HG03066 (cell line): ENCODE measurements at regions not wholly inside any gene's neighbourhood (a gene's known extent, or its start where the extent isn't known, plus 50 kb on each side); places are given as distances from the start of the nearest gene placed in this dataset.

Experiments
- ATAC-seq: cut with Tn5 transposase; IDR thresholded peaks from one replicate; pipeline ENCODE4 v1.9.1; 2021; ENCODE audit warnings: low read depth; ENCODE audit not compliant: unreplicated experiment

DNA sequence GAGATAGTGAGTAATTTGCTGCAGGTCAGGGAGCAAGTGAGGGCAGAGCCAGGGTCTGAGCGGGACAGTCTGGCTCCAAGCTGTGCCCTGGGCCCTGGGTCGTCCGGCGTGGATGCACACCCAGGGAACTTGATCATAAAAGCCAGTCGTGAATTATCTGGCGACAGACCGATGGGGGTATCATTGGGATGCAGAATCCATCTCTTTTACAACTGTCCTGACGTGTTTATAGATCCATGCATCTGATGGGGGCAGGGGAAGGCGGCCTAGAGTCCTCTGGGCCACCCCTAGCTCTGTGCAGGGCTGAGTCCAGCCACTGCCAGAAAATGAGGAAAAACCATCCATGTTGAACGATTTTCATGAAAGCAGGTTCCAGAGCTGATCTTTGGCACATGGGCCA, 332.8 kb downstream of the C16orf95 start:
- no peak for ATAC-seq

DNA sequence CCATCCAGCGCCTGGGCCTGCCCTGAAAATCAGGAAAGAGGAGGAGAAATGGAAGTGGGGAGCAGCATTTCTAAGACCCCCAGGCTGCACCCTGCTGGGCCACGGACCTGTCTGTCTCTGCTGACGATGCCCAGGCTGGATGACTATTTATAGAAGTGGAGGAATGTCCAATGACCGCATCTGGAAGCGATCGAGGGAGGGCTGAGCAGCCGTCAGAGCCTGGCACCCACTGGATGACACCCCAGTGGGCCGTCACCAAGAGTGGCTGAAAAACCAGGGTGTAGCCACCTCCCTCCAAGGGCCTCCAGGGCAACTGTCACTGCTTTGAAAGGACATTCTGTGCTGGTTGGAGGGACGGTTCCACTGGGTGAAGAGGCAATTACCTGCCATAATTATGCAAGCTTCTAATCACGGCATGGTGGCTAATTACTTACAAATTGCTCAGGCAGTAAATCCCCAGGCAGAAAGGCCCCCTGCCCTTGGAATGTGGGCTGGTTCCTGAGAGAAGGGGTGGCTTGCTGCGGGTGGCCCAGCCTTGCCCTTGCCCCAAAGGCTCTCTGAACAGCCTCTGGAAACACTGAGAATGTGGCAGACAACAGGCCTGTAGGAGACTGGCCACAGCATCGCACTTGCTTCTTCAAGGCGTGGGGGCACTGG, 332.1 kb downstream of the C16orf95 start:
- ATAC-seq, result no peak

DNA sequence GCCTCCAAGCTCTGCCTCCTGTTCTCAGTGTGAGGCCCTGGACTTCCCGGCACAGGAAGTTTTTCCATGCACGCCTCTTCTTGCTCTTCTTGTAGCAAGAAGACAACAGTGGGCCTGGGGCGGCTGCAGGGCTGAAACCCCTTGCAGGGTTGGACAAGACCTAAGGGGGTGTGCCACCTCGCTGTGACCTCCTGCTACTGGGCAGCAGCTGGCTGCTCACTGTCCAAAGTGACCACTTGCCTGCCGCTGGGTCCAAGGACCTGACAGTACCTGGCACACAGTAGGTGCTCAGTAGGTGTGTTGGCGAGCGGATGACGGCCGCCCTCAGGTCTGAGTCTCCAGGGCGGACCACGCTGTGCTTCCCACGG, 331.6 kb downstream of the C16orf95 start:
- ATAC-seq, result no peak

DNA sequence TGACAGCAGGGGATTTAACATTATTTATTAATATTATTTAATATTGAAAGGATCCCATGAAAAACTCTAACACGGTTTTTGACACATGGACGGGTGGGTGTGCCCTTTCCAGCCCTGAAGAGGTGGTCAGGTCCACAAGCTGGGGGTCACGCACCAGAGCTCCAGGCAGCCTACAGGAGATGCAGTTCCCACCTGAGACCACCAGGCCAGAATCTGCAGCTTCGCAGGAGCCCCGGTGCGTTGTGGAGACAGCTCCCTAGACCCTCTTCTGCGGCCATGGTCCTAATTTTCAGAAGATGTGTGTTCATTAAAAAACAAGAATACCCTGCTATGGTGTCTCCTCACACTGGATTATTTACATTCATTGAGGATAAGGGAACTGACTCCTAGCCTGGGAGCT, 331.1 kb downstream of the C16orf95 start:
- ATAC-seq, result no peak

DNA sequence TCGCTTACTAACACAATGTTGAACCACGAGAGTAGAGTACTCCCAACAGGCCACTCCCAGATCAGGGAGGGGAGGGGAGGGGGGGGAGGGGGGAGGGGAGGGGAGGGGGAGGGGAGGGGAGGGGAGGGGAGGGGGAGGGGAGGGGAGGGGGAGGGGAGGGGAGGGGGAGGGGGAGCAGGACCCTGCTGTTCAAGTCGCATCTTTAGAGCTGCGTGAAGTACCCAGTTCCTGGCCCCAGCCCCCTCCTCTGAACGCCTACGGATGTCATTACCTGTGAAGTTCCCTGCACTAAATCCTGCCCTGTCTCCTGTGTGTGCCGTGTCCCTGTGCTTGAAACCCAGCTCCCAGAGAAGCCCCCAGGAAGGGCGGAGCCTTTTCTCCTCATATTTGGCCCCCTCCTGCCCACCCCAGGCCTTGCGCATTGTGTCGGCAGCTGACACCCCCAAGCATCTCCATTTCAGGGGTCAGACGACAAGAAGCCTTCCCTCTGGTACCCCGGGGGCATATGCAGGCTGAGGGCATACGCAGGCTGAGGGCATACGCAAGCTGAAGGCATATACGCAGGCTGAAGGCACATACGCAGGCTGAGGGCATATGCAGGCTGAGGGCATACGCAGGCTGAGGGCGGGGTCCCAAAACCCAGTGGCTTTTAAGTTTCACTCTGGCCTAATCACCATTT, 330.2 kb downstream of the C16orf95 start:
- ATAC-seq, result no peak

DNA sequence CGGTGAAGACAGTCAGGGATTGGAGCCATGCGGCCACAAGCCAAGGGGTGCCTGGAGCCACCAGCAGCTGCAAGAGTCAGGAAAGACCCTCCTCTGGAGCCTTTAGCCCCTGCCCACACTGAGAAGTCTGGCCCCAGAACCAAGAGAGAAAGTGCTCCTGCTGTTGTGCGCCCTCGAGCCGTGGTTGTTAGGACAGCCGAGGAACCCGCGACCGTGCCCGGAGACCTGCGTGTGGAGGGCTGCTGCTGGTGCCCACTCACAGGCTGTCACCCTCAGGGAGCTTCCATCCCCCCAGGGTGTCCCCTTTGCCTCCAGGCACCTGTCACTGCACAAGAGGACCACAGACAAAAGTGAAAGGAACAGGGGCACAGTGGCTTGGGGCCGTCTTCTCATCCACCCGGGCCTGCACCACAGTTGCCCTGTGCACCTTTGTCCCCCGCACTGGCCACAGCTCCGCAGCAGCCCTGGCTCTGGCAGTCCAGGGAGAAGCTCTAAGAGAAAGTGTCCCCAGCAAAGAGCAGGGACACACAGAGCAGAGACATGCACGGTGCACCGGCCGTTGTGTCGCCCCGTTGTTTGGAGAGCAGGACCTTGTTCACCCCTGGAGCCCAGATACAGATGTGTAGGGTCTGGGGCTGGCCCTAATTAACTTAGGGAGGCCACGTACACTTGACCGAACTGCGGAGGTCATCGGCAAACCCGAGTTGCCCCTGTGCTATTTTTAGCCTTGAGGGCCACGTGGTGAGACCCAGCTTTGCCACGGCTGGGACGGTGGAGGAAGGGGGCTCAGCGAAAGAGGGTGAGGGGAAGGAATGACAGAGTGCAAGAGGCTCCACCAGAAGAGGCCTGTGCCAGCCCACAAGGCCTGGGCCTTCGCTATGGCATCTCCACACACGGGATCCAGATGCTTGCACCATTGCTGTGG, 329.2 kb downstream of the C16orf95 start:
- no peak for ATAC-seq

DNA sequence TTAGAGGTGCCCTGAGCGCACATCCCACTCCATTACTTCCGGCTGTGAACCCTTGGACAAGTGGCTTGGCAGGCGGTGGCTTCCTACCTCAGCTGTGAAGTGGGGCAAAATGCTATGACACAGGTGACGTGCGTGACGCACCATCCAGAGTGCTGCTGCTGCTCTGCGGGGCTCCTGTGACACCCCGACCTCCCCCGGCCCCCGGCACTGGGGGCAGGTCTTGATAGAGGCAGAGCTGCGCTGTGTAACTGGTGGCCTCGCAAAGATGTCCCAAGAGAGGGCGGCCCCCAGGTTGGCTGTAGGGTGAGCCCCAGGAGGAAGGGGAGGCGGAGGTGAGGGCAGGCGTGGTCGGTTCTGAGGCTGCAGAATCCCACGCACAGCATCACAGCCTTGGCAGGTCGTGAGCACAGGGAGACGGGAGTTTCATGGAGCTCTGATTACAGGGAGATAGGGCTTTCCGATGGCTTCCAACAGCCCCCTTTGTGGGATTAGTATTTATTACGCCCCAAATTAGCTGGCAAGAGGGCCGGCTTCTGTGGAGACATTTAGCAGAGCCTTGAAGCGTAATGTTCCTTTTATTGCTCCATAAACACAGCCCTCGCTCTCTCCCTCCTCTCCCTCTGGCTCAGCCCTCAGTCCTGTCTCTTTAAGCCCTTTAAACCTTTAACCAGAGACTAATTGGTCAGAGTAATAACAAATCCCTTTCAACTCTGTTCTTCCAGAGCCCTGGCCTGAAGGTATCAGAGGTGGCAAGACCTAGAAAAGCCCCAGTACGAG, 328.1 kb downstream of the C16orf95 start:
- no peak for ATAC-seq

DNA sequence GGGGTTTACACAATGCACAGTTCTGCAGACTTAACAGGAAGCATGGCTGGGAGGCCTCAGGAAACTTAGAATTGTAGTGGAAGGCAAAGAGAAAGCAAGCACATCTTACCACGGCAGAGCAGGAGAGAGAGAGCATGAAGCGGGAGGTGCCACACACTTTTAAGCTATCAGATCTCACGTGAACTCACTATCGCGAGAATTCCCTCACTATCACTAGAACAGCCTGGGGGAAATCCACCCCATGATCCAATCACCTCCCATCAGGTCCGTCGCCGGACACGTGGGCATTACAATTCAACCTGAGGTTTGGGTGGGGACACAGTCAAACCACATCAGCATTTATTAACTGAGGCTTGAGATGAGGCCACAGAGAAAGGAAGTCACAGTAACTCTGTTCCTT, 326.7 kb downstream of the C16orf95 start:
- ATAC-seq, result no peak

DNA sequence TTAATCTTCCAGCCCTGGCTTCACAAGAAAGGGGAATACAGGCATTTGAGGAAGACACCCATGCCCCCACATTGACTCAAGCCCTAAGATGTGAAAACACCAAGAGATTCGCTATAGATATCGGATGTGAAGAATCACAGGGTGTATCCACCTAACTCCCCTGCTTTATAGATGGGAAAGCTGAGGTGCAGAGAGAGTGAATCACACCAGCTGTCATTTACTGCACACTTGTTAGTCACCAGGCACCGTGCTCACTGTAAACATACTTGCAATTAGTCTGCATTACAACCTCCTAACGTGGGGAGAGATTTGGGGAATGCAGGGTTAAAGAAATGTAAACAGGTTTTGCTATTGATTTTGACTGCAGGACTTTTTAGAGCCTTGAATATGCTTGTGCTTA, 325.5 kb downstream of the C16orf95 start:
- no peak for ATAC-seq

DNA sequence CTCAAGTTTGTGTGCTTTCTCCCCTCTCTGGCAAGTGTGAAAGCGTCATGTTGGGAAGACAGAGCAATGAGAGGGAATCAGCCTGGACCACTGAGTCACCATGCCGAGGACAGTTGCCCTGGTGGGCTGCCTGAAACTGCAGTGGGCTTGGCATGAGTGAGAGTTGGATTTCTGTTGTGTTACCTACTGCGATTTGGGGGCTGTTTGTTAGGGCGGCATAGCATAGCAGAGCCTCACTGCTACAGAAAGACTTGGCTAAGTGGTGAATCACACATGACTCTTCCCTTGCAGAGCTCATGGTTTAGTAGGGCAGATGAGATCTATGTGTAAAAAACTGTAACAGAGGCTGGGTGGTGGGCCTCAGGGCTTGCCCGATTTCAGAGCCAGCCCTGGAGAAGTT, 324.6 kb downstream of the C16orf95 start:
- no peak for ATAC-seq

DNA sequence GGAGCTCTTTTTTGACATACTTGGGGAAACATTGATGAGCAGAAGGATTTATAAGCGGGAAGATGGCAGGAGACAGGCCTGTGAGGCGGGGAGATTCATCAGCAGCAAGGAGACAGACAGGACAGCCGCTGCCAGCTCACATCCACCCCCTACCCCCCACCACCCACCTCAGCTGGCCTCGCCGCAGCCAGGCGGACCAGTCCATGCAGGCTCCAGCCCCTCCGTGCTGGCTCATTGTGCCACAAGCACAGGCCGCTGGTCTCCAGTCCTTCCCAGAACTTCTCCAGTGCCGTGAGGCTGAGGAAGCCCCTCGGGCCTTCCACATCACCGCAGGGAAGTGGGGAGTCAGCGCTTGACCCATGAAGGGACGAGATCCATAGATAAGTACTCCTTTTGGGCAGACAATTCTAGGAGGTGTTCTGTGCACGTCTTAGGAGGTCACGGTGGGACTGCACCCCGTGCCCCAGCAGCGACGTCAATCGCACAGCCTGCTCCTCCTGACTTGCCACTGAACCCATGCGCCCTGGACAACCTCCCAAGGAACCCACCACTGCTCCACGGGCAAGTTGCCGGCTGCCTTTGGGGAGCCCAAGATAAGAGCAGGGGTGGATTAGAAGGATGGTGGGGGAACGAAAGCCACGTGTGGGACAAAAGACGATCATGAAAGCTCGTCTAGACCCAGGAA, 323.6 kb downstream of the C16orf95 start:
- no peak for ATAC-seq

DNA sequence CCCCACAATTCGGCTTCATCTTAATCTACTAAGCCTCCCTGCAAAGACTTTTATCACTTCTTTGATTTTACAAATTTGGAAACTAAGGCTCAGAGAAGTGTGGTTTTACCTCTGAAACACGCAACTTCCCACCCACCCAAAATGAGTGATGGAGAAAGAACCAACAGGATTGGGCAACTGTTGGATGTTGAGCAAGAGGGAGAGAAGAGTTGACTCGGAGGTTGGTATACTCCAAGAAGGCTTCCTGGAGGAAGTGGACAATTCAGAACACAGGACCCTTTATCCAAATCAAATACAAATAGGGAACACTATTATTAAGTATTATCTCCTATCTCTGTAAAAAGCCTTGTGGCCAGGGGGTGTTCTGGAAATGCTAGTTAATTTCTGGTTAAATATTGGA, 323.0 kb downstream of the C16orf95 start:
- ATAC-seq, result no peak

DNA sequence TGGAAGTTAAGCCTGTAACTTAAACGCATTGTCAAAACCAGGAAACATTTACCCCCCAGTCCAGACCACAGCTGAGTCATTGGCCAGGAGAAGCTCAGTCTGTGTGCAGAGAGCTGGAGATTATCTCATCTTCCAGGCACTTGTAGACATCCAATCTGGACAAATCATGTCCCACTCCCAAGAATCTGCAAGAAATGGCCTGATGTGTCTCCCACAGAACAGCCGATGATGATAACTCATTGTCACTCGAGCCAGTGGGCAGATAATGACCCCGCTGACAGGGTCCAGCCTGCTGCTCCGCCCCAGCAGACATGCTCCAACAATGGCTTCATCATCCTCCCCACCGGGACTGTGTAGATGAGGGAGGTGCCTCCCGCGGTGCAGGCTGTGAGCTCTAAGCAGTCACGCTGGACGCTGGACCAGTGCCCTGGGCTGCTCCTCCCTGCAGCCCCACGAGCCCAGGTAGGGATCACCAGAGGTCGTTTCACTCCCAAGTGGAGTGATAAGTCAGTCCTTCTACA, 322.5 kb downstream of the C16orf95 start:
- no peak for ATAC-seq

DNA sequence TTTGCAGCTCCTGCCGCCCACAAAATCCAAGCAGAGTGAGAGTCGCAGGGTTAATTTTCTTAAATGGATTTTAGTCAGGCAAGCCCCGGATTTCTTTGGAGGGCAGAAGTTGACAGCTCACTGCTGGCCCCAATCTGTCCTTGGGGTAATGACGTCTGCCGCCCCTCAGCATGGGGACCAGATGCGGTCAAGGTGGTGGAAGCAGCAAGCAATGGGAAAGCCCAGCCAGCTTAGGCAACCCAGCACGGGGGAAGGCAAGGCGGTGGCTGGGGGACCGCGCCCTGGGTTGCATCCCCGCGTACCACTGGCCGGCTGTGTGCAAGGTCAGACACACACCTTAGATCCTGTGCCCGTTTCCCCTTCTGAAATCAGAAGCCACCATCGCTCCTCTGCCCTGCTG, 321.7 kb downstream of the C16orf95 start:
- no peak for ATAC-seq

DNA sequence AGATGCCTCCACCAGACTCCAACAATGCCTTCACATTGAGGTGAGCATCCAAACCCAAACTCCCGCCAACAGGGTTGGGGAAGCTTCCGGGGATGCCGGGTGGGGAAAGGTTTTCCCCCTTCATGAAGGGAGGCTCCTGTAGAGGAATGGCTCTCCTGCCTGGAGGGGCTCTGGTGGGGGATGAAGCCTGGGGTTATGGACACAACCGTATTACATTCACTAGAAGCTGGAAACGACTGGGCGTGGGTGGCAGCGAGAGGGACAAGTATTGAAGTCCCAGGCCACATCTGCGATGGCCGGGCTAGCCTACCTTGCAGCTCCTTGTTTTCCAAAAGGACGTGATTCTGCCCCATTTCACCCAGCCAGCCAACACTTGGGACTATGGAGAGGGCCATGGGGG, 321.1 kb downstream of the C16orf95 start:
- no peak for ATAC-seq

DNA sequence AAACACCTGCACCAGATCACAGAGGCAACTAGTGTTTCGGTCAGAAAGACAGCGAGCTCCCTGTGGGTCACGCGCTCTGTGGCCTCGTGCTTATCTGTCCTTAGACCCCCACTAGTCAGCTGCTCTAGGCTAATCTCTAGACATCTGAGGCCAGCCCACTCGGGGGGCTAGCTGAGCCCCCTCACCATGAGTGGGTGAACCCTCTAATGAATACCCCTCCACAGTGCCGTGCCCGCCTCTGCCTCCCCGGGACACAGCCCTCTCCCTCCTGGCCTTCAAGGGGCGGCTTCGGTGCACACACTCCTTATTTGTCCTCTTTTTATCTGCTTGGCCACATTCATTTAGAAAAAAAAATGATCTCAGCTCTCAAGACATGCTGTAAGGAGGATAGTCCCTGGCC, 320.1 kb downstream of the C16orf95 start:
- no peak for ATAC-seq

DNA sequence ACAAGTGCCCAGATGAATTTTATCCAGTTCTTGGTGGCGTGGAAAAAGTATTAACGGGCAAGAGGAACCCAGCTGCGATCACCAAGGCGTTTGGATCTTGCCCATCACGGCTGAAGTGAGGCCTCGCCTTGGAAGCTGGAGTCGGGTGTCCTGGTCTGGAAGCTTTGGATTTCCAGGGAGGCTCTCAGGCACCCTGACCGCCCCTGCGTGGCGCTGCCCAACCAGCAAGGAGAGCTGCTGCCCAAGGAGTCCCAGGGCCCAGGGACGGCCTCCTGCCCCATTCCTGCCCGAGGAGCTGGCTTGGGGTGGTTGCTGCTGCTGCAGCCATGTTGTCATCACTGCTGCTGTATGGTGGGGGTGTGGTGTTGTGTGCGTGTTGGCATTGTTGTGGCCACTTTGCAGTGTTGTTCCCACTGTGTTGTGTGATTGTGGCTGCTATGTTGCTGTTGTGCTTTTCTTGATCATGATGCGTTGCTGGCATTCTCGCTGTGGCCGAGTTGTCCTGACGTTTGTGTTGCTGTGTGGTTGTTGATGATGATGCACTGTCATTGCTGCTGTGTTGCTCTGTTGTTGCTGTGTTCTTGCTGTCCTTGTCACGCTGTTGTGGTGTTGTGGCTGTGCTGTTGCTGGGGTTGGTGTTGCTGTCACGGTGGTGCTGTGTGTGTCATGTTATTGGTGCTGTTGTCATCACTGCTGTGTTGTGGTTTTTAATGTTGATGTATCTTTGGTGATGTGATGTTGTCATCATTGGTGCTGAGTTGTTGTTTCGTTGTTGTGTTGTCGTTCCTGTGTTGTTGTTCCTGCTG, 318.8 kb downstream of the C16orf95 start:
- no peak for ATAC-seq

DNA sequence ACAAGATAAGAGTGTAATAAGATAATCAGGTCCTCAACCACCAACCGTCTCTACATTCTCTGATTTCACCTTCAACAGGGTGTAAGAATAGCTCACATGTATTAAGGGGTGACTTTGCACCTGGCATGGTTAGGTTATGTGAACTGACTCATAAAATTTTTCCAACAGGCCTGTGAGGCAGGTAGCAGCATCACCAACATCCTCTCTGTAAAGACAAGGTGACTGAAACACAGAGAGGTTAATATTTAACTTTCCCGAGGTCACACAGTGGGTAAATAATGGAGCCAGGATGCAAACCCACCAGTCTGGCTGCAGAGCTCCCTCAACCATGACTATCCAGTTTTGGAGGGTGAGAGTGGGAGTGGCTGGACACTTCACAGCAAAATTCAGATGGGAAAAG, 317.2 kb downstream of the C16orf95 start:
- ATAC-seq, result no peak

DNA sequence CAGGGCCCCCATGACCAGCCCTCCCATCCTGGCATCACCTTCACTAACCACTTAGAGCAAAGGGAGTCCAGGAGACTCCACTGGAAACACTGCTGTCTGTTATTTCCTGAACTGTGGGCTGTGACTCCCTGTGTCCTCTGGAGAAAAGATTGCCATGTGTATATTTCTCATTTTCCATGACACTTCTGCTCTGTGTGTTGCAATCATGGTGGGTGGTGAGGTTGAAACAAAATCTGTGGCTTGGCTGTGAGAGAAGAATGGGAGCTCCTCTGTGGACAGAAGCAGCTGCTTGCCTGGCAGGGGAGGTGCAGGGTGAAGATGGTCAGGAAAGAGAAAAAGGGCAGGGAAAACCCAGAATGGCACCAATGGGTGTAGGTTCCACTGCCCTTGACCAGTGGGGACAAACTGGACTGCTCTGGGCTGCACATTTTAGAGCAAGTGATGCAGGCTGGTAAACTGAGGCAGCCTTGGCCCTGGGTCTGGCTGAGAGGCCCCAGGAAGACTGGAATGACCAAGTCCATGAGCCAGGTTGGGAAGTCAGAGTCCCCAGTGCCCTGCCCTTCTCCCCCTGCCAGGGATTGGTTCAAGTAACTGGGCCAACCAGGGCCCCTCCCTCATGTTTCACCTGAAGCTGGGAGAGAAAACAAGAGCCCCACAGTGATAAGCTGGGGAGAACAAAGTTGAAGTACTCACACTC, 314.3 kb downstream of the C16orf95 start:
- no peak for ATAC-seq
